ENCODE measurements at regions not wholly inside any gene's neighbourhood (a gene's known extent, or its start where the extent isn't known, plus 50 kb on each side); places are given as distances from the start of the nearest gene placed in this dataset.

DNA sequence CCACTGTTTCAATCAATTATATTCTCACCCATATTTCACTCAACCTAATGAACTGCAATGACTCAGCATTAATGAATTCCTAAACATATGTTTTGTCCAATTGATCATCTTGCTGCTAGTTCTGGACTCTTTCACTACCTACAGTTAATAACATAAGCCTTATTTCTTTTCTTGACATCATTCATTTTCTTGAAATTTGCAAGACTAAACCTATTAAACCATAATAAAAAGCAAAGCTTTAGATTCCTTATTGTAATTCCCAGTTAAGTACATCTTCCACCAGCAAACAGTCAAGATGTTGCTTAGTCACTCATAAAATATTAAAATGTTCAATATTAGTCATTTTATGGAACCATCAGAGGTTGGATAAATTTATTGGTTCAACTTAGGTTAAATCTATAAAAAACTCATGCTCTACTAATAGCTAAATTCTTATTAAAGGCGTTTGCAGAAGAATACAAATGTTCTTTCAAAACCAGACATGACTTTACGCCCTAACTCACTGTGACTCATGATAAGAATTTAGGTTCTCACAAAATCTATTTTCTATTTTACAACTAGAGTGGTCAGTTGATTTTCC lies 599.4 kb downstream of the RNF144A start:
- no peak for TF ChIP-seq CTCF (IDR thresholded peaks at IDR 0.05)
- no peak for TF ChIP-seq POLR2A (IDR thresholded peaks at IDR 0.05)
- TF ChIP-seq EP300 (IDR thresholded peaks at IDR 0.05), result no peak
